Sigmoid colon (tissue), 6 donors: ENCODE measurements at regions not wholly inside any gene's neighbourhood (a gene's known extent, or its start where the extent isn't known, plus 50 kb on each side); places are given as distances from the start of the nearest gene placed in this dataset.

ENCODE experiments used
- DNase-seq: peaks from one replicate; pipeline ENCODE4 v3.0.0-alpha.2; 2019
- H3K27ac ChIP-seq, 4 donors: fragments of 200-600 bp; sonication (generic); one replicate each; pipeline ENCODE4 v1.5.1; 2016 to 2019; ENCODE audit warnings: mild to moderate bottlenecking in 1 of 4
- H3K27me3 ChIP-seq, 3 donors: fragments of 200-600 bp; sonication (generic); one replicate each; pipeline ENCODE4 v1.5.1; 2019; ENCODE audit warnings: mild to moderate bottlenecking in 1 of 3
- H3K36me3 ChIP-seq, 4 donors: fragments of 200-600 bp; sonication (generic); one replicate each; pipeline ENCODE4 v1.5.1; 2016 to 2019
- H3K4me1 ChIP-seq, 4 donors: fragments of 200-600 bp; sonication (generic); one replicate each; pipeline ENCODE4 v1.5.1; 2017 to 2019
- H3K4me3 ChIP-seq, 4 donors: fragments of 200-600 bp; sonication (generic); one replicate each; pipeline ENCODE4 v1.5.1; 2017 to 2019; ENCODE audit warnings: mild to moderate bottlenecking in 2 of 4, moderate library complexity in 1 of 4
- H3K9me3 ChIP-seq, 4 donors: fragments of 200-600 bp in 3 of 4; sonication (generic) in 3 of 4; one replicate each; pipeline versions ENCODE4 v1.5.1 to v1.6.1; 2013 to 2019
- CTCF ChIP-seq, 4 experiments: fragments of 450-650 bp in 3 of 4; fragments of 200-600 bp in 1 of 4; IDR thresholded peaks; one replicate each; pipeline ENCODE4 v1.5.1; 2016 to 2019; ENCODE audit warnings: antibody characterized with exemption in 4 of 4, mild to moderate bottlenecking in 3 of 4, moderate library complexity in 2 of 4
- EP300 ChIP-seq, 4 donors: sonication (generic); formaldehyde crosslinking; IDR thresholded peaks; one replicate each; pipeline ENCODE4 v1.6.1; 2017; ENCODE audit warnings: antibody characterized with exemption in 4 of 4
- POLR2A ChIP-seq, 2 donors: fragments of 450-650 bp; IDR thresholded peaks; one replicate each; pipeline ENCODE4 v1.6.1; 2016; ENCODE audit warnings: antibody characterized with exemption in 2 of 2, mild to moderate bottlenecking in 2 of 2, moderate library complexity in 2 of 2
- POLR2AphosphoS5 ChIP-seq, 4 donors: sonication (generic); formaldehyde crosslinking; IDR thresholded peaks; one replicate each; pipeline ENCODE4 v1.6.1; 2017; ENCODE audit warnings: antibody characterized with exemption in 4 of 4
- WGBS, 2 donors: extraction: QIAGEN DNeasy Blood & Tissue Kit; methylation state at CpG; one replicate each; pipeline ENCODE4 v1.1.7; 2013; 5-methylcytosine and 5-hydroxymethylcytosine counted together
- intact Hi-C: fragments of 100-400 bp; cut with DNase I; formaldehyde crosslinking; loops from one replicate; pipeline ENCODE4 v1.15.1; 2023
- donor health status: healthy with polysubstance abuse.
- donor health status: healthy.

- Histone ChIP-seq H3K27ac (no peak overlapping the region), H3K4me1 (no peaks in the 10 kb centered on the region), H3K36me3 (no peaks in the 10 kb centered on the region), H3K4me3 (no peak overlapping the region), H3K9me3 (no peaks in the 10 kb centered on the region), H3K27me3 (no peaks in the 10 kb centered on the region)
- DNase-seq: no peak
- intact Hi-C loops: no loop called here
- TF ChIP-seq EP300 (IDR thresholded peaks at IDR 0.05) (no peak), POLR2A (IDR thresholded peaks at IDR 0.05) (no peak), CTCF (IDR thresholded peaks at IDR 0.05) (no peak), POLR2AphosphoS5 (IDR thresholded peaks at IDR 0.05) (no peak)
- 83 to 84% methylated on average over 7 of the region's 7 CpGs for WGBS, 2 donors
Measured at GRCh38 chr18:11425211-11425610, 184.2 kb upstream of the SLC35G4 start.

GRCh38 chr18:11419338-11419737, 190.1 kb upstream of the SLC35G4 start:
- no peaks in the 10 kb centered on the region for H3K9me3 ChIP-seq
- no peak for TF ChIP-seq POLR2AphosphoS5 (IDR thresholded peaks at IDR 0.05)
- TF ChIP-seq POLR2A (IDR thresholded peaks at IDR 0.05): no peak
- no peak for TF ChIP-seq CTCF (IDR thresholded peaks at IDR 0.05)
- no peak for TF ChIP-seq EP300 (IDR thresholded peaks at IDR 0.05)

GRCh38 chr18:11412811-11413210, 196.6 kb upstream of the SLC35G4 start:
- Histone ChIP-seq H3K4me3 (no peak overlapping the region), H3K36me3 (no peaks in the 10 kb centered on the region), H3K27me3 (no peaks in the 10 kb centered on the region), H3K27ac (no peak overlapping the region), H3K4me1 (no peaks in the 10 kb centered on the region), H3K9me3 (no peaks in the 10 kb centered on the region)
- intact Hi-C loops: no loop called here
- WGBS, 2 donors: 67 to 77% methylated on average over 5 of the region's 5 CpGs
- no peak for TF ChIP-seq POLR2AphosphoS5 (IDR thresholded peaks at IDR 0.05)
- no peak for TF ChIP-seq CTCF (IDR thresholded peaks at IDR 0.05)
- TF ChIP-seq EP300 (IDR thresholded peaks at IDR 0.05): no peak
- TF ChIP-seq POLR2A (IDR thresholded peaks at IDR 0.05): no peak
- no peak for DNase-seq

More at GRCh38 chr18:11419338-11419737, 190.1 kb upstream of the SLC35G4 start:
- no peak overlapping the region for H3K27ac ChIP-seq
- DNase-seq: no peak
- WGBS, 2 donors: 21 to 41% methylated on average over 1 of the region's 1 CpG
- H3K4me3 ChIP-seq: no peak overlapping the region
- intact Hi-C loops: no loop called here
- H3K27me3 ChIP-seq: no peaks in the 10 kb centered on the region
- H3K4me1 ChIP-seq: no peaks in the 10 kb centered on the region
- H3K36me3 ChIP-seq: no peaks in the 10 kb centered on the region

GRCh38 chr18:11411048-11411447, 198.3 kb upstream of the SLC35G4 start:
- Histone ChIP-seq H3K4me3 (no peak overlapping the region), H3K4me1 (no peaks in the 10 kb centered on the region), H3K9me3 (no peaks in the 10 kb centered on the region), H3K27ac (no peak overlapping the region), H3K27me3 (no peaks in the 10 kb centered on the region), H3K36me3 (no peaks in the 10 kb centered on the region)
- intact Hi-C loops: no loop called here
- DNase-seq: no peak
- no peak for TF ChIP-seq POLR2A (IDR thresholded peaks at IDR 0.05)
- TF ChIP-seq POLR2AphosphoS5 (IDR thresholded peaks at IDR 0.05): no peak
- TF ChIP-seq EP300 (IDR thresholded peaks at IDR 0.05): no peak
- TF ChIP-seq CTCF (IDR thresholded peaks at IDR 0.05): no peak

GRCh38 chr18:11408555-11409065, 200.8 kb upstream of the SLC35G4 start:
- WGBS, 2 donors: 53 to 69% methylated on average over 3 of the region's 3 CpGs
- H3K36me3 ChIP-seq: no peaks in the 10 kb centered on the region
- H3K9me3 ChIP-seq: no peaks in the 10 kb centered on the region
- no peak for DNase-seq
- TF ChIP-seq POLR2A (IDR thresholded peaks at IDR 0.05) (no peak), CTCF (IDR thresholded peaks at IDR 0.05) (no peak), POLR2AphosphoS5 (IDR thresholded peaks at IDR 0.05) (no peak), EP300 (IDR thresholded peaks at IDR 0.05) (no peak)
- H3K27me3 ChIP-seq: no peaks in the 10 kb centered on the region
- intact Hi-C loops: no loop called here
- no peak overlapping the region for H3K27ac ChIP-seq
- no peak overlapping the region for H3K4me3 ChIP-seq
- H3K4me1 ChIP-seq: no peaks in the 10 kb centered on the region
